ENCODE measurements at regions not wholly inside any gene's neighbourhood (a gene's known extent, or its start where the extent isn't known, plus 50 kb on each side); places are given as distances from the start of the nearest gene placed in this dataset.

GRCh38 chr12:131589221-131589897 lies 121.5 kb upstream of the SFSWAP start (continued):
- TF ChIP-seq BRCA1 (IDR thresholded peaks at IDR 0.05; ENCODE audit: low read depth, low read length): no peak

Data from H1 (cell line).